ENCODE measurements at regions not wholly inside any gene's neighbourhood (a gene's known extent, or its start where the extent isn't known, plus 50 kb on each side); places are given as distances from the start of the nearest gene placed in this dataset.

GRCh38 chrY:7805624-7806023, 894.1 kb upstream of the AMELY start:
- TF ChIP-seq, protein P1, sequence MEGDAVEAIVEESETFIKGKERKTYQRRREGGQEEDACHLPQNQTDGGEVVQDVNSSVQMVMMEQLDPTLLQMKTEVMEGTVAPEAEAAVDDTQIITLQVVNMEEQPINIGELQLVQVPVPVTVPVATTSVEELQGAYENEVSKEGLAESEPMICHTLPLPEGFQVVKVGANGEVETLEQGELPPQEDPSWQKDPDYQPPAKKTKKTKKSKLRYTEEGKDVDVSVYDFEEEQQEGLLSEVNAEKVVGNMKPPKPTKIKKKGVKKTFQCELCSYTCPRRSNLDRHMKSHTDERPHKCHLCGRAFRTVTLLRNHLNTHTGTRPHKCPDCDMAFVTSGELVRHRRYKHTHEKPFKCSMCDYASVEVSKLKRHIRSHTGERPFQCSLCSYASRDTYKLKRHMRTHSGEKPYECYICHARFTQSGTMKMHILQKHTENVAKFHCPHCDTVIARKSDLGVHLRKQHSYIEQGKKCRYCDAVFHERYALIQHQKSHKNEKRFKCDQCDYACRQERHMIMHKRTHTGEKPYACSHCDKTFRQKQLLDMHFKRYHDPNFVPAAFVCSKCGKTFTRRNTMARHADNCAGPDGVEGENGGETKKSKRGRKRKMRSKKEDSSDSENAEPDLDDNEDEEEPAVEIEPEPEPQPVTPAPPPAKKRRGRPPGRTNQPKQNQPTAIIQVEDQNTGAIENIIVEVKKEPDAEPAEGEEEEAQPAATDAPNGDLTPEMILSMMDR (IDR thresholded peaks at IDR 0.05; ENCODE audit: low read depth, low read length) = no peak

DNA sequence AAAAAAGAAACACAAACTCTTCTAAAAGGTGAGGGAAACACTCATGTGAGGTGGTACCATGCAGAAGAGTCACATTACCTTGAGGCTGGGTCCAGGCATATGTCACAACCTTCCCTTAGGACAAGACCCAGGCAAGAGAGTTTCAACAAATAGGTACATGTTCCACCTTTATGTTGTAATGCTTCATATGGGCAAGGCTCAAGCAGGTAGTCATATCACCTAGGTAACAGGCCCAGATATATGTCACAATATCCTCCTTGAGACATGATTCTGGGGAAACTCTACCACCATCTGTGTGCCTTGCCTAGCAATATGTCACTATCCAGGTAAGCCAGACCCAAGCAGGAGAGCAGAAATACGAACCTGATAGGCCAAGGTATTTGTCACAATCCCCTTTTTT, 892.2 kb upstream of the AMELY start:
- Histone ChIP-seq H3K27me3 (no peaks in the 10 kb centered on the region), H3K27ac (no peak overlapping the region), H3K4me3 (no peak overlapping the region), H3K9me3 (ENCODE audit: low read depth) (no peaks in the 10 kb centered on the region), H3K36me3 (no peaks in the 10 kb centered on the region), H3K4me1 (ENCODE audit: low read depth) (no peaks in the 10 kb centered on the region)
- TF ChIP-seq, protein P1 (IDR thresholded peaks at IDR 0.05; ENCODE audit: low read depth, low read length) = no peak
- no peak for DNase-seq (ENCODE audit: low read depth in 1 of 2, low spot score in 1 of 2)

More at GRCh38 chrY:7805624-7806023, 894.1 kb upstream of the AMELY start:
- no peaks in the 10 kb centered on the region for H3K36me3 ChIP-seq
- no peak overlapping the region for H3K4me3 ChIP-seq
- H3K4me1 ChIP-seq (ENCODE audit: low read depth) = no peaks in the 10 kb centered on the region
- H3K27ac ChIP-seq = no peak overlapping the region
- no peaks in the 10 kb centered on the region for H3K27me3 ChIP-seq
- no peak for DNase-seq (ENCODE audit: low read depth in 1 of 2, low spot score in 1 of 2)
- H3K9me3 ChIP-seq (ENCODE audit: low read depth) = no peaks in the 10 kb centered on the region

- no peak for DNase-seq (ENCODE audit: low read depth in 1 of 2, low spot score in 1 of 2)
- Histone ChIP-seq H3K36me3 (no peaks in the 10 kb centered on the region), H3K27me3 (no peaks in the 10 kb centered on the region), H3K4me3 (no peak overlapping the region), H3K4me1 (ENCODE audit: low read depth) (no peaks in the 10 kb centered on the region), H3K27ac (no peak overlapping the region), H3K9me3 (ENCODE audit: low read depth) (no peaks in the 10 kb centered on the region)
- TF ChIP-seq, protein P1 (IDR thresholded peaks at IDR 0.05; ENCODE audit: low read depth, low read length) = no peak
Measured at GRCh38 chrY:7796128-7796527, 884.6 kb upstream of the AMELY start.

- Histone ChIP-seq H3K4me3 (no peak overlapping the region), H3K36me3 (no peaks in the 10 kb centered on the region), H3K9me3 (ENCODE audit: low read depth) (no peaks in the 10 kb centered on the region), H3K27ac (no peak overlapping the region), H3K27me3 (no peaks in the 10 kb centered on the region), H3K4me1 (ENCODE audit: low read depth) (no peaks in the 10 kb centered on the region)
- peak in 1 of 2 donors; percentile 69 for DNase-seq (ENCODE audit: low read depth in 1 of 2, low spot score in 1 of 2)
- TF ChIP-seq, protein P1 (IDR thresholded peaks at IDR 0.05; ENCODE audit: low read depth, low read length) = no peak
Measured at GRCh38 chrY:7794441-7794840, 882.9 kb upstream of the AMELY start.

GRCh38 chrY:7793989-7794388, 882.4 kb upstream of the AMELY start:
- no peak for DNase-seq (ENCODE audit: low read depth in 1 of 2, low spot score in 1 of 2)
- Histone ChIP-seq H3K27ac (no peak overlapping the region), H3K4me1 (ENCODE audit: low read depth) (no peaks in the 10 kb centered on the region), H3K36me3 (no peaks in the 10 kb centered on the region), H3K27me3 (no peaks in the 10 kb centered on the region), H3K9me3 (ENCODE audit: low read depth) (no peaks in the 10 kb centered on the region), H3K4me3 (no peak overlapping the region)
- TF ChIP-seq, protein P1 (IDR thresholded peaks at IDR 0.05; ENCODE audit: low read depth, low read length) = no peak

GRCh38 chrY:7792431-7792830, 880.9 kb upstream of the AMELY start:
- DNase-seq (ENCODE audit: low read depth in 1 of 2, low spot score in 1 of 2) = no peak
- no peaks in the 10 kb centered on the region for H3K9me3 ChIP-seq (ENCODE audit: low read depth)
- TF ChIP-seq, protein P1 (IDR thresholded peaks at IDR 0.05; ENCODE audit: low read depth, low read length) = no peak
- no peak overlapping the region for H3K27ac ChIP-seq
- no peaks in the 10 kb centered on the region for H3K36me3 ChIP-seq
- H3K4me1 ChIP-seq (ENCODE audit: low read depth) = no peaks in the 10 kb centered on the region
- no peaks in the 10 kb centered on the region for H3K27me3 ChIP-seq
- H3K4me3 ChIP-seq = no peak overlapping the region

Data from cardiac muscle cell (in vitro differentiated cells and primary cell).